Gastrocnemius medialis (tissue), 4 donors: ENCODE measurements at regions not wholly inside any gene's neighbourhood (a gene's known extent, or its start where the extent isn't known, plus 50 kb on each side); places are given as distances from the start of the nearest gene placed in this dataset.

Experiments
- ATAC-seq, 2 donors: fragments of 150-250 bp; one replicate each; pipeline ENCODE4 v1.9.1; 2016
- DNase-seq, 2 donors: peaks; one replicate each; pipeline ENCODE4 v3.0.0-alpha.2; 2019
- H3K27ac ChIP-seq, 4 donors: fragments of 200-600 bp; sonication (generic); 1 replicate in 1 of 4; 2 replicates in 3 of 4; pipeline ENCODE4 v1.5.1; 2016 to 2018; ENCODE audit warnings: mild to moderate bottlenecking in 2 of 4, moderate library complexity in 1 of 4
- H3K27me3 ChIP-seq, 3 donors: fragments of 200-600 bp; sonication (generic) in 2 of 3; 1 replicate in 1 of 3; 2 replicates in 2 of 3; pipeline versions ENCODE4 v1.5.1 to v1.6.0; 2016 to 2019; ENCODE audit warnings: mild to moderate bottlenecking in 1 of 3, moderate library complexity in 1 of 3
- H3K36me3 ChIP-seq, 2 donors: fragments of 200-600 bp; sonication (generic) in 1 of 2; one replicate each; pipeline ENCODE4 v1.5.1; 2017 to 2018
- H3K4me1 ChIP-seq, 2 donors: fragments of 200-600 bp; sonication (generic) in 1 of 2; one replicate each; pipeline ENCODE4 v1.5.1; 2016 to 2017; ENCODE audit warnings: mild to moderate bottlenecking in 2 of 2
- H3K4me3 ChIP-seq, 4 donors: fragments of 200-600 bp; sonication (generic) in 3 of 4; 1 replicate in 1 of 4; 2 replicates in 3 of 4; pipeline ENCODE4 v1.5.1; 2016 to 2019; ENCODE audit warnings: mild to moderate bottlenecking in 2 of 4
- H3K9me3 ChIP-seq, 3 donors: fragments of 200-600 bp; sonication (generic) in 2 of 3; 1 replicate in 1 of 3; 2 replicates in 2 of 3; pipeline ENCODE4 v1.5.1; 2016 to 2019
- CTCF ChIP-seq, 5 experiments: fragments of 450-650 bp in 3 of 5; fragments of 200-600 bp in 2 of 5; sonication (generic) in 2 of 5; IDR thresholded peaks in 4 of 5; conservative IDR thresholded peaks in 1 of 5; 1 replicate in 4 of 5; 2 replicates in 1 of 5; pipeline ENCODE4 v1.5.1; 2016 to 2019; ENCODE audit warnings: antibody characterized with exemption in 5 of 5, mild to moderate bottlenecking in 3 of 5, moderate library complexity in 3 of 5
- POLR2A ChIP-seq, 2 donors: fragments of 450-650 bp; IDR thresholded peaks; one replicate each; pipeline ENCODE4 v1.6.1; 2017; ENCODE audit warnings: antibody characterized with exemption in 2 of 2, mild to moderate bottlenecking in 2 of 2, moderate library complexity in 2 of 2
- in situ Hi-C, 4 donors: fragments of 200-750 bp; cut with MboI; loops; one replicate each; pipeline versions ENCODE4 v1.15.0 to v1.8.0; 2017; ENCODE audit warnings: low sequenced_read_pairs in 4 of 4
- intact Hi-C: fragments of 100-400 bp; cut with DNase I; formaldehyde crosslinking; loops from one replicate; pipeline ENCODE4 v1.15.1; 2023; ENCODE audit warnings: low total_unique reads

DNA sequence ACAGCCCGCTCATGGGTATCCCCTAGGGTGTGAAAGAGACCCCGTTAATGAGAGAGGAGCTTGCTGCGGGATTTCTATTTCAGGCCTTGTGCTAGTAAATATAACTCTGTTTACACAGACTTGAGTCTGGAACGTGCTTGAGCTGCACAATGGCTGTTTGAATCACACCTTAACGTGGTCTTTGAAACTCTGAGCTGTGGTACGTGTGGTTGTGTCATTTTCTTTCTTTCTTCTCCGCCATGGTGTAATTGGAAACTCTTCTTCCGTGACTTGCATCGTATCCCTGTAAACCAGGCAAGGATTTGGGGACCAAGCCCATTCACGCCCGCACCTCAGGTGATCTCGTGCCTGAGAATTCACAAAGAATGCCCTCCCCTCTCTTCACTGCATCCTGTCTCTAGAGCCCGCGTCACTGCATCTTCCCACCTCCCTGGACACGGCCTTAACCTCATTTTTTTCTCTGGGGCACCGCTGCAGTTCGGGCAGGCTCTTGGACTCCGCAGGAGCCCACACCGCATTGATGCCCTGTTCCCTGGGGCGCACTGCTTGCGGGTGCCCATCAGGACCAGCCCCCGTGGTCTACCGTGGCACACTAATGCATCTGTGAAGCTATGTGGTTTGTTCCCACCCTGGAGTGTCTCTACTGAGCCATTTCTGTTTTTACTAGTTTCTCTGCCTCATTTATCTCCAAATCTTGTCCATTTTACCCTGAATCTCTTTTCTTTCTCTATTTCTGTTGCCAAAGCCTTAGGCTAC is 78.4 kb upstream of the PARP11 start:
- peaks cover 0 to 2% (median 0%) of the 10 kb centered on the region in 3 donors for H3K27me3 ChIP-seq
- H3K36me3 ChIP-seq: no peaks in the 10 kb centered on the region
- in situ Hi-C loops (no loop called here), intact Hi-C loops (no loop called here)
- H3K9me3 ChIP-seq: no peaks in the 10 kb centered on the region
- DNase-seq (no peak), ATAC-seq (no peak)
- TF ChIP-seq POLR2A (IDR thresholded peaks at IDR 0.05) (no peak), CTCF (IDR thresholded peaks at IDR 0.05 in 4 of 5, conservative IDR thresholded peaks at IDR 0.05 in 1 of 5) (no peak)
- H3K4me3 ChIP-seq: no peak overlapping the region
- H3K4me1 ChIP-seq: no peaks in the 10 kb centered on the region
- H3K27ac ChIP-seq: no peak overlapping the region

GRCh38 chr12:3950714-3951320 is 77.6 kb upstream of the PARP11 start:
- Histone ChIP-seq H3K4me1 (no peaks in the 10 kb centered on the region), H3K27me3 (peaks cover 0 to 2% (median 0%) of the 10 kb centered on the region in 3 donors), H3K27ac (no peak overlapping the region), H3K36me3 (no peaks in the 10 kb centered on the region), H3K4me3 (no peak overlapping the region), H3K9me3 (no peaks in the 10 kb centered on the region)
- DNase-seq (no peak), ATAC-seq (no peak)
- no peak for TF ChIP-seq POLR2A (IDR thresholded peaks at IDR 0.05)
- TF ChIP-seq CTCF (IDR thresholded peaks at IDR 0.05 in 4 of 5, conservative IDR thresholded peaks at IDR 0.05 in 1 of 5): no peak
- in situ Hi-C loops (no loop called here), intact Hi-C loops (no loop called here)

DNA sequence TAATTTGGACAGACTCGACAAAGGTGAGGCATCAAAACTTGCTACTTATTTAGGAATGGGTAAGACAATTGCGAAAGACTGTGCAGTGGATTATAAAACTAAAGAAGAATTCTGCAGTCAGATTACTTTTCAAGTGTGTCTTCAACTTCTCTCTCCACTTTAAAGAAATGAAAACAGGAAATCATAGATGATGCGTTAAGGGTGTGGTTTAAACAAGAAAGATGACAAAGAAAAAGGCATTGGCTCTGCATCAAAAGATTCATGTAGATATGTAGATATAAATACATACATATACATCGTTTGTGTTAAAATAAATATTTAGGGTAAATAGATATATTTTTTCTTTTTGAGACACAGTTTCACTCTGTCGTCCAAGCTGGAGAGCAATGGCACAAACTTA is 74.6 kb upstream of the PARP11 start:
- H3K27me3 ChIP-seq: no peaks in the 10 kb centered on the region
- no peak overlapping the region for H3K4me3 ChIP-seq
- TF ChIP-seq CTCF (IDR thresholded peaks at IDR 0.05 in 4 of 5, conservative IDR thresholded peaks at IDR 0.05 in 1 of 5): no peak
- TF ChIP-seq POLR2A (IDR thresholded peaks at IDR 0.05): no peak
- H3K9me3 ChIP-seq: no peaks in the 10 kb centered on the region
- no peaks in the 10 kb centered on the region for H3K36me3 ChIP-seq
- no peak for ATAC-seq
- no peaks in the 10 kb centered on the region for H3K4me1 ChIP-seq
- DNase-seq: no peak
- intact Hi-C loops: no loop called here
- in situ Hi-C loops: no loop called here
- H3K27ac ChIP-seq: no peak overlapping the region

- Histone ChIP-seq H3K9me3 (no peaks in the 10 kb centered on the region), H3K27ac (no peak overlapping the region), H3K27me3 (peaks cover 0 to 5% (median 0%) of the 10 kb centered on the region in 3 donors), H3K4me3 (no peak overlapping the region), H3K36me3 (no peaks in the 10 kb centered on the region), H3K4me1 (no peaks in the 10 kb centered on the region)
- no peak for TF ChIP-seq POLR2A (IDR thresholded peaks at IDR 0.05)
- TF ChIP-seq CTCF (IDR thresholded peaks at IDR 0.05 in 4 of 5, conservative IDR thresholded peaks at IDR 0.05 in 1 of 5): no peak
- in situ Hi-C loops (no loop called here), intact Hi-C loops (no loop called here)
- ATAC-seq: no peak
- no peak for DNase-seq
Measured at GRCh38 chr12:3945671-3946070, 72.5 kb upstream of the PARP11 start.
